ENCODE measurements at regions not wholly inside any gene's neighbourhood (a gene's known extent, or its start where the extent isn't known, plus 50 kb on each side); places are given as distances from the start of the nearest gene placed in this dataset.

GRCh38 chr2:193778293-193778692, 1583.6 kb upstream of the TMEFF2 start:
- H3K36me3 ChIP-seq: no peaks in the 10 kb centered on the region
- H3K4me1 ChIP-seq: no peaks in the 10 kb centered on the region
- DNase-seq: no peak
- in situ Hi-C loops (cut with MboI; ENCODE audit: low sequenced_read_pairs in 4 of 4) (no loop called here), intact Hi-C loops (cut with DNase I; ENCODE audit: low total_unique reads) (no loop called here)
- H3K4me3 ChIP-seq: no peak overlapping the region
- H3K27ac ChIP-seq: no peak overlapping the region
- no peaks in the 10 kb centered on the region for H3K27me3 ChIP-seq
- TF ChIP-seq POLR2A (IDR thresholded peaks at IDR 0.05): no peak
- TF ChIP-seq CTCF (IDR thresholded peaks at IDR 0.05 in 4 of 5, conservative IDR thresholded peaks at IDR 0.05 in 1 of 5): no peak
- H3K9me3 ChIP-seq: no peaks in the 10 kb centered on the region
- no peak for ATAC-seq

GRCh38 chr2:193776988-193777387, 1582.3 kb upstream of the TMEFF2 start:
- no peak for DNase-seq
- intact Hi-C loops (cut with DNase I; ENCODE audit: low total_unique reads): no loop called here
- TF ChIP-seq POLR2A (IDR thresholded peaks at IDR 0.05): no peak
- no peak for TF ChIP-seq CTCF (IDR thresholded peaks at IDR 0.05 in 4 of 5, conservative IDR thresholded peaks at IDR 0.05 in 1 of 5)
- ATAC-seq: no peak
- H3K36me3 ChIP-seq: no peaks in the 10 kb centered on the region
- no peak overlapping the region for H3K27ac ChIP-seq
- H3K4me3 ChIP-seq: no peak overlapping the region
- in situ Hi-C loops (cut with MboI; ENCODE audit: low sequenced_read_pairs in 4 of 4): no loop called here
- H3K9me3 ChIP-seq: no peaks in the 10 kb centered on the region
- H3K27me3 ChIP-seq: no peaks in the 10 kb centered on the region
- no peaks in the 10 kb centered on the region for H3K4me1 ChIP-seq

- DNase-seq (no peak), ATAC-seq (no peak)
- H3K36me3 ChIP-seq: no peaks in the 10 kb centered on the region
- no peak overlapping the region for H3K4me3 ChIP-seq
- no peak overlapping the region for H3K27ac ChIP-seq
- in situ Hi-C loops (cut with MboI; ENCODE audit: low sequenced_read_pairs in 4 of 4): no loop called here
- no peaks in the 10 kb centered on the region for H3K9me3 ChIP-seq
- H3K27me3 ChIP-seq: no peaks in the 10 kb centered on the region
- intact Hi-C loops (cut with DNase I; ENCODE audit: low total_unique reads): no loop called here
- H3K4me1 ChIP-seq: no peaks in the 10 kb centered on the region
- TF ChIP-seq POLR2A (IDR thresholded peaks at IDR 0.05) (no peak), CTCF (IDR thresholded peaks at IDR 0.05 in 4 of 5, conservative IDR thresholded peaks at IDR 0.05 in 1 of 5) (no peak)
Observed at GRCh38 chr2:193774166-193774565, 1579.4 kb upstream of the TMEFF2 start.

- Histone ChIP-seq H3K36me3 (no peaks in the 10 kb centered on the region), H3K9me3 (no peaks in the 10 kb centered on the region), H3K4me1 (no peaks in the 10 kb centered on the region), H3K4me3 (no peak overlapping the region), H3K27me3 (no peaks in the 10 kb centered on the region), H3K27ac (no peak overlapping the region)
- ATAC-seq (no peak), DNase-seq (no peak)
- no peak for TF ChIP-seq POLR2A (IDR thresholded peaks at IDR 0.05)
- TF ChIP-seq CTCF (IDR thresholded peaks at IDR 0.05 in 4 of 5, conservative IDR thresholded peaks at IDR 0.05 in 1 of 5): no peak
- in situ Hi-C loops (cut with MboI; ENCODE audit: low sequenced_read_pairs in 4 of 4): no loop called here
- intact Hi-C loops (cut with DNase I; ENCODE audit: low total_unique reads): no loop called here
Observed at GRCh38 chr2:193751299-193751698, 1556.6 kb upstream of the TMEFF2 start.

- no peaks in the 10 kb centered on the region for H3K36me3 ChIP-seq
- ATAC-seq (no peak), DNase-seq (no peak)
- in situ Hi-C loops (cut with MboI; ENCODE audit: low sequenced_read_pairs in 4 of 4) (no loop called here), intact Hi-C loops (cut with DNase I; ENCODE audit: low total_unique reads) (no loop called here)
- no peak overlapping the region for H3K4me3 ChIP-seq
- TF ChIP-seq CTCF (IDR thresholded peaks at IDR 0.05 in 4 of 5, conservative IDR thresholded peaks at IDR 0.05 in 1 of 5): no peak
- no peak for TF ChIP-seq POLR2A (IDR thresholded peaks at IDR 0.05)
- no peak overlapping the region for H3K27ac ChIP-seq
- H3K9me3 ChIP-seq: no peaks in the 10 kb centered on the region
- H3K4me1 ChIP-seq: no peaks in the 10 kb centered on the region
- no peaks in the 10 kb centered on the region for H3K27me3 ChIP-seq
Observed at GRCh38 chr2:193749485-193749884, 1554.8 kb upstream of the TMEFF2 start.
